ENCODE measurements at regions not wholly inside any gene's neighbourhood (a gene's known extent, or its start where the extent isn't known, plus 50 kb on each side); places are given as distances from the start of the nearest gene placed in this dataset.
"Not testable (repeated sequence)": the region's sequence is repeated elsewhere in the genome, so short reads cannot be mapped to it uniquely, and the experiment has no call there.

- no peak for DNase-seq (ENCODE audit: low read depth)
These were observed 612.1 kb upstream of the NR2F2 start for GRCh38 chr15:95718441-95718840.

GRCh38 chr15:95724908-95725633 is 605.4 kb upstream of the NR2F2 start:
- DNase-seq (ENCODE audit: low read depth), result no peak

- no peak for DNase-seq (ENCODE audit: low read depth)
These were observed 603.6 kb upstream of the NR2F2 start for GRCh38 chr15:95726891-95727290.

- no peak for DNase-seq (ENCODE audit: low read depth)
These were observed 596.6 kb upstream of the NR2F2 start for GRCh38 chr15:95733931-95734330.

- DNase-seq (ENCODE audit: low read depth), result peak; percentile 21
These were observed 595.8 kb upstream of the NR2F2 start for GRCh38 chr15:95734422-95735316.

GRCh38 chr15:95737060-95737459 is 593.4 kb upstream of the NR2F2 start:
- no peak for DNase-seq (ENCODE audit: low read depth)

GRCh38 chr15:95739131-95739530 is 591.4 kb upstream of the NR2F2 start:
- no peak for DNase-seq (ENCODE audit: low read depth)

- no peak for DNase-seq (ENCODE audit: low read depth)
These were observed 588.7 kb upstream of the NR2F2 start for GRCh38 chr15:95741830-95742229.

- no peak for DNase-seq (ENCODE audit: low read depth)
These were observed 588.2 kb upstream of the NR2F2 start for GRCh38 chr15:95742256-95742655.

GRCh38 chr15:95742836-95743235 is 587.7 kb upstream of the NR2F2 start:
- peak; percentile 18 for DNase-seq (ENCODE audit: low read depth)

GRCh38 chr15:95757171-95757570 is 573.3 kb upstream of the NR2F2 start:
- no peak for DNase-seq (ENCODE audit: low read depth)

GRCh38 chr15:95758451-95758850 is 572.0 kb upstream of the NR2F2 start:
- no peak for DNase-seq (ENCODE audit: low read depth)

- no peak for DNase-seq (ENCODE audit: low read depth)
These were observed 571.6 kb upstream of the NR2F2 start for GRCh38 chr15:95758851-95759250.

- DNase-seq (ENCODE audit: low read depth), result peak; percentile 54
These were observed 570.0 kb upstream of the NR2F2 start for GRCh38 chr15:95760508-95760907.

GRCh38 chr15:95761501-95762165 is 568.9 kb upstream of the NR2F2 start:
- no peak for DNase-seq (ENCODE audit: low read depth)

- DNase-seq (ENCODE audit: low read depth), result no peak
These were observed 567.1 kb upstream of the NR2F2 start for GRCh38 chr15:95763426-95763825.

GRCh38 chr15:95765161-95765560 is 565.3 kb upstream of the NR2F2 start:
- DNase-seq (ENCODE audit: low read depth), result no peak

- DNase-seq (ENCODE audit: low read depth), result peak; percentile 46
These were observed 560.3 kb upstream of the NR2F2 start for GRCh38 chr15:95770196-95770595.

GRCh38 chr15:95772982-95773381 is 557.5 kb upstream of the NR2F2 start:
- no peak for DNase-seq (ENCODE audit: low read depth)

- DNase-seq (ENCODE audit: low read depth), result no peak
These were observed 546.0 kb upstream of the NR2F2 start for GRCh38 chr15:95784508-95784907.

GRCh38 chr15:95785276-95785675 is 545.2 kb upstream of the NR2F2 start:
- not testable (repeated sequence) for DNase-seq (ENCODE audit: low read depth)

- no peak for DNase-seq (ENCODE audit: low read depth)
These were observed 537.3 kb upstream of the NR2F2 start for GRCh38 chr15:95793231-95793630.
